Upper lobe of left lung (tissue), 4 donors: ENCODE measurements at regions not wholly inside any gene's neighbourhood (a gene's known extent, or its start where the extent isn't known, plus 50 kb on each side); places are given as distances from the start of the nearest gene placed in this dataset.

Source experiments
- CTCF ChIP-seq, 6 experiments: fragments of 450-650 bp in 4 of 6; fragments of 200-600 bp in 2 of 6; sonication (generic) in 2 of 6; IDR thresholded peaks; one replicate each; pipeline ENCODE4 v1.5.1; 2016 to 2019; ENCODE audit warnings: antibody characterized with exemption in 6 of 6
- EP300 ChIP-seq, 4 donors: sonication (generic); formaldehyde crosslinking; IDR thresholded peaks; one replicate each; pipeline ENCODE4 v1.5.1; 2017; ENCODE audit warnings: antibody characterized with exemption in 4 of 4, control low read depth in 2 of 4
- POLR2A ChIP-seq, 4 donors: fragments of 450-650 bp; IDR thresholded peaks; one replicate each; pipeline ENCODE4 v1.5.1; 2016 to 2017; ENCODE audit warnings: antibody characterized with exemption in 4 of 4, mild to moderate bottlenecking in 2 of 4

- TF ChIP-seq CTCF (IDR thresholded peaks at IDR 0.05) (no peak), POLR2A (IDR thresholded peaks at IDR 0.05) (no peak), EP300 (IDR thresholded peaks at IDR 0.05) (no peak)
Measured at GRCh38 chr5:126219616-126220015, 203.6 kb upstream of the GRAMD2B start.
